ENCODE measurements at regions not wholly inside any gene's neighbourhood (a gene's known extent, or its start where the extent isn't known, plus 50 kb on each side); places are given as distances from the start of the nearest gene placed in this dataset.

GRCh38 chr11:70824605-70825245 is 426.4 kb downstream of the CTTN start:
- peaks cover 6% of the 10 kb centered on the region for H4K20me1 ChIP-seq (replicated peaks; ENCODE audit: control insufficient read depth, insufficient read depth, low read length)
- FAIRE-seq (no peak), ATAC-seq (no peak), DNase-seq (ENCODE audit: extremely low read depth in 1 of 4, low spot score in 3 of 4) (no peak)
- H3K4me3 ChIP-seq: no peak overlapping the region
- no peak overlapping the region for H3K27ac ChIP-seq (ENCODE audit: extremely low read depth, low read depth, low read length)
- no TSS peak for BruUV-seq (replicated peaks)
- H3K36me3 ChIP-seq (ENCODE audit: control insufficient read depth, insufficient read depth, low read length): no peaks in the 10 kb centered on the region
- H3K4me2 ChIP-seq (ENCODE audit: insufficient read depth, low read length): no peak overlapping the region
- no peaks in the 10 kb centered on the region for H3K9me3 ChIP-seq (replicated peaks; ENCODE audit: control insufficient read depth, insufficient read depth, low read depth, low read length)
- TF ChIP-seq RBM15 (IDR thresholded peaks at IDR 0.05; ENCODE audit: insufficient read depth, low read length) (no peak), CBX3 (IDR thresholded peaks at IDR 0.05; ENCODE audit: borderline replicate concordance in 1 of 2, low read length in 2 of 2) (no peak)
- in situ Hi-C loops (cut with MboI): loop anchor here (25.0 kb wide), 1 partner anchor 238 kb away; no protein-coding TSS in a partner anchor
- H3K79me2 ChIP-seq (ENCODE audit: control insufficient read depth, insufficient read depth, low read length): no peaks in the 10 kb centered on the region
- POLR2A ChIA-PET: no interaction called here
- H3K4me1 ChIP-seq (replicated peaks in 1 of 2; ENCODE audit: control insufficient read depth in 2 of 2, insufficient read depth in 2 of 2, low read length in 2 of 2): no peaks in the 10 kb centered on the region
- peaks cover 3% of the 10 kb centered on the region for H3K9me1 ChIP-seq (ENCODE audit: control insufficient read depth, insufficient read depth, low read length)
- H2AFZ ChIP-seq (ENCODE audit: low read depth, low read length): no peak overlapping the region
- H3K27me3 ChIP-seq (ENCODE audit: control insufficient read depth in 2 of 2, insufficient read depth in 2 of 2, low read length in 2 of 2): peaks cover 36 to 71% of the 10 kb centered on the region in 2 experiments; a peak in 3 of 5 replicates
- CTCF ChIA-PET (ENCODE audit: low intra/inter-chr PET ratio): no interaction called here
- no peak overlapping the region for H3K9ac ChIP-seq (ENCODE audit: insufficient read depth in 1 of 2, low read depth in 2 of 2, low read length in 2 of 2)
- 2% methylated on average over 15 of the region's 17 CpGs for WGBS (ENCODE audit: insufficient coverage, low coverage, missing lambda C conversion rate)
- intact Hi-C loops (cut with micrococcal nuclease): no loop called here

- intact Hi-C loops (cut with micrococcal nuclease) (no loop called here), in situ Hi-C loops (cut with MboI) (no loop called here)
- H4K20me1 ChIP-seq (replicated peaks; ENCODE audit: control insufficient read depth, insufficient read depth, low read length): peaks cover 10% of the 10 kb centered on the region; the same call in 1 of the 2 replicates
- peaks cover 33 to 71% of the 10 kb centered on the region in 2 experiments; a peak in 3 of 5 replicates for H3K27me3 ChIP-seq (ENCODE audit: control insufficient read depth in 2 of 2, insufficient read depth in 2 of 2, low read length in 2 of 2)
- no peaks in the 10 kb centered on the region for H3K4me1 ChIP-seq (replicated peaks in 1 of 2; ENCODE audit: control insufficient read depth in 2 of 2, insufficient read depth in 2 of 2, low read length in 2 of 2)
- H3K9me3 ChIP-seq (replicated peaks; ENCODE audit: control insufficient read depth, insufficient read depth, low read depth, low read length): no peaks in the 10 kb centered on the region
- no peak for DNase-seq (ENCODE audit: extremely low read depth in 1 of 4, low spot score in 3 of 4)
- no peak overlapping the region for H3K9ac ChIP-seq (ENCODE audit: insufficient read depth in 1 of 2, low read depth in 2 of 2, low read length in 2 of 2)
- BruUV-seq (replicated peaks): no TSS peak
- 2% methylated on average over 21 of the region's 21 CpGs for WGBS (ENCODE audit: insufficient coverage, low coverage, missing lambda C conversion rate)
- H3K79me2 ChIP-seq (ENCODE audit: control insufficient read depth, insufficient read depth, low read length): no peaks in the 10 kb centered on the region
- POLR2A ChIA-PET: interaction anchor here (0.7 kb wide), 1 partner anchor 12 kb away, joined by 3 read pairs; no protein-coding TSS in a partner anchor
- FAIRE-seq: no peak
- no peaks in the 10 kb centered on the region for H3K36me3 ChIP-seq (ENCODE audit: control insufficient read depth, insufficient read depth, low read length)
- no peak overlapping the region for H3K4me2 ChIP-seq (ENCODE audit: insufficient read depth, low read length)
- H2AFZ ChIP-seq (ENCODE audit: low read depth, low read length): no peak overlapping the region
- CTCF ChIA-PET (ENCODE audit: low intra/inter-chr PET ratio): no interaction called here
- peaks cover 3% of the 10 kb centered on the region for H3K9me1 ChIP-seq (ENCODE audit: control insufficient read depth, insufficient read depth, low read length)
- no peak for ATAC-seq
- no peak overlapping the region for H3K27ac ChIP-seq (ENCODE audit: extremely low read depth, low read depth, low read length)
- H3K4me3 ChIP-seq: no peak overlapping the region
- TF ChIP-seq GATA2 (CRISPR knock-in tag; IDR thresholded peaks at IDR 0.05): no peak
- TF ChIP-seq CC2D1A (IDR thresholded peaks at IDR 0.05): no peak
- no peak for TF ChIP-seq CEBPZ (IDR thresholded peaks at IDR 0.05; ENCODE audit: borderline replicate concordance, low read depth, low read length)
- TF ChIP-seq, protein P1, sequence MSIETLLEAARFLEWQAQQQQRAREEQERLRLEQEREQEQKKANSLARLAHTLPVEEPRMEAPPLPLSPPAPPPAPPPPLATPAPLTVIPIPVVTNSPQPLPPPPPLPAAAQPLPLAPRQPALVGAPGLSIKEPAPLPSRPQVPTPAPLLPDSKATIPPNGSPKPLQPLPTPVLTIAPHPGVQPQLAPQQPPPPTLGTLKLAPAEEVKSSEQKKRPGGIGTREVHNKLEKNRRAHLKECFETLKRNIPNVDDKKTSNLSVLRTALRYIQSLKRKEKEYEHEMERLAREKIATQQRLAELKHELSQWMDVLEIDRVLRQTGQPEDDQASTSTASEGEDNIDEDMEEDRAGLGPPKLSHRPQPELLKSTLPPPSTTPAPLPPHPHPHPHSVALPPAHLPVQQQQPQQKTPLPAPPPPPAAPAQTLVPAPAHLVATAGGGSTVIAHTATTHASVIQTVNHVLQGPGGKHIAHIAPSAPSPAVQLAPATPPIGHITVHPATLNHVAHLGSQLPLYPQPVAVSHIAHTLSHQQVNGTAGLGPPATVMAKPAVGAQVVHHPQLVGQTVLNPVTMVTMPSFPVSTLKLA (conservative IDR thresholded peaks at IDR 0.05): no peak
- no peak for TF ChIP-seq ZNF212 (CRISPR knock-in tag; IDR thresholded peaks at IDR 0.05)
- no peak for TF ChIP-seq RB1 (IDR thresholded peaks at IDR 0.05; ENCODE audit: low read depth)
- TF ChIP-seq BRD4 (IDR thresholded peaks at IDR 0.05): no peak
- TF ChIP-seq STAG1 (CRISPR knock-in tag; IDR thresholded peaks at IDR 0.05; ENCODE audit: borderline replicate concordance): no peak
These were observed 426.4 kb downstream of the SHANK2 start for GRCh38 chr11:70825893-70826540.

Measured in K562 (cell line).